GM12892 (cell line): ENCODE measurements at regions not wholly inside any gene's neighbourhood (a gene's known extent, or its start where the extent isn't known, plus 50 kb on each side); places are given as distances from the start of the nearest gene placed in this dataset.

ENCODE experiments used
- POLR2AphosphoS5 ChIP-seq: IDR thresholded peaks from 2 replicates; pipeline ENCODE4 v1.6.1; 2011; ENCODE audit warnings: low read depth, low read length, control low read depth
- TAF1 ChIP-seq: IDR thresholded peaks from 2 replicates; pipeline ENCODE4 v1.6.1; 2011; ENCODE audit warnings: low read depth, mild to moderate bottlenecking, control low read depth, low read length, borderline replicate concordance

GRCh38 chr11:70751142-70751734 is 352.9 kb downstream of the CTTN start:
- TF ChIP-seq TAF1 = no peak
- no peak for TF ChIP-seq POLR2AphosphoS5
